Panc1 (cell line): ENCODE measurements at regions not wholly inside any gene's neighbourhood (a gene's known extent, or its start where the extent isn't known, plus 50 kb on each side); places are given as distances from the start of the nearest gene placed in this dataset.

Source experiments
- POLR2AphosphoS5 ChIP-seq: IDR thresholded peaks from 2 replicates; pipeline ENCODE4 v1.6.1; 2012; ENCODE audit warnings: mild to moderate bottlenecking, low read depth, low read length, moderate library complexity
- TF ChIP-seq, protein P1 (sequence below): fragments of 450-650 bp; IDR thresholded peaks from 2 replicates; pipeline ENCODE4 v1.5.1; 2017; ENCODE audit warnings: mild to moderate bottlenecking

DNA sequence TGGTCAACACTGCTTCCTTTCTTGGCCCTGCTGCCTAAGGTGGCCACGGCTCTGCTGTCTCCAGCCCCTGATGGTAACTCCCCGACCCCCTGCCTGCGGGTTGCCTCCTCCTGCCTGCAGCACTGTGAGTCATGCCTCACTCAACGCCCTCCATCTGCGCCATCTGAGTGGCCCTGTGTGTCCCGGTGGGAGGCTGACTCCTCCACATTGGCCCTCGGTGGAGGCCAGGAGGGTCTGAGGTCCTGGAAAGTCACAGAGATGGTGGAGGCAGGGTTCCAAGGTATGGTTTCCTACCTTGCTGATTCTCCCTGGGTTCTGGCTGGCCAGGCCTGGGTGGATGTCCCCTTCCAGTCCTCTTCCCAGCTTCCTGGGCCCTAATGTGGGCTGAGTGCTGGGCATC lies 64.5 kb upstream of the ADAMTS2 start:
- no peak for TF ChIP-seq POLR2AphosphoS5
- TF ChIP-seq, protein P1, sequence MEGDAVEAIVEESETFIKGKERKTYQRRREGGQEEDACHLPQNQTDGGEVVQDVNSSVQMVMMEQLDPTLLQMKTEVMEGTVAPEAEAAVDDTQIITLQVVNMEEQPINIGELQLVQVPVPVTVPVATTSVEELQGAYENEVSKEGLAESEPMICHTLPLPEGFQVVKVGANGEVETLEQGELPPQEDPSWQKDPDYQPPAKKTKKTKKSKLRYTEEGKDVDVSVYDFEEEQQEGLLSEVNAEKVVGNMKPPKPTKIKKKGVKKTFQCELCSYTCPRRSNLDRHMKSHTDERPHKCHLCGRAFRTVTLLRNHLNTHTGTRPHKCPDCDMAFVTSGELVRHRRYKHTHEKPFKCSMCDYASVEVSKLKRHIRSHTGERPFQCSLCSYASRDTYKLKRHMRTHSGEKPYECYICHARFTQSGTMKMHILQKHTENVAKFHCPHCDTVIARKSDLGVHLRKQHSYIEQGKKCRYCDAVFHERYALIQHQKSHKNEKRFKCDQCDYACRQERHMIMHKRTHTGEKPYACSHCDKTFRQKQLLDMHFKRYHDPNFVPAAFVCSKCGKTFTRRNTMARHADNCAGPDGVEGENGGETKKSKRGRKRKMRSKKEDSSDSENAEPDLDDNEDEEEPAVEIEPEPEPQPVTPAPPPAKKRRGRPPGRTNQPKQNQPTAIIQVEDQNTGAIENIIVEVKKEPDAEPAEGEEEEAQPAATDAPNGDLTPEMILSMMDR, result no peak
